HFFc6 (cell line): ENCODE measurements at regions not wholly inside any gene's neighbourhood (a gene's known extent, or its start where the extent isn't known, plus 50 kb on each side); places are given as distances from the start of the nearest gene placed in this dataset.

Experiments
- DNase-seq: peaks from one replicate; pipeline ENCODE4 v3.0.0-alpha.2; 2018
- H3K27ac Mint-ChIP-seq: 2 replicates; pipeline ENCODE4 v1.8.0; 2020; ENCODE audit warnings: mild to moderate bottlenecking, mixed read lengths
- H3K27me3 Mint-ChIP-seq: 2 replicates; pipeline ENCODE4 v1.8.0; 2021; ENCODE audit warnings: mild to moderate bottlenecking, moderate library complexity, mixed read lengths; ENCODE audit not compliant: insufficient read depth
- H3K36me3 Mint-ChIP-seq: 2 replicates; pipeline ENCODE4 v1.8.0; 2021; ENCODE audit warnings: low read depth, mixed read lengths
- H3K4me1 Mint-ChIP-seq: 2 replicates; pipeline ENCODE4 v1.8.0; 2020; ENCODE audit warnings: low read depth, mixed read lengths
- H3K4me3 Mint-ChIP-seq: 2 replicates; pipeline ENCODE4 v1.8.0; 2020; ENCODE audit warnings: mild to moderate bottlenecking, moderate library complexity, mixed read lengths
- H3K9me3 Mint-ChIP-seq: 2 replicates; pipeline ENCODE4 v1.8.0; 2020; ENCODE audit warnings: mild to moderate bottlenecking, mixed read lengths
- TF ChIP-seq, protein P1 (sequence below): fragments of 200-600 bp; sonication (generic); IDR thresholded peaks from 2 replicates; pipeline ENCODE4 v1.5.0; 2021; ENCODE audit warnings: antibody characterized with exemption, mild to moderate bottlenecking

DNA sequence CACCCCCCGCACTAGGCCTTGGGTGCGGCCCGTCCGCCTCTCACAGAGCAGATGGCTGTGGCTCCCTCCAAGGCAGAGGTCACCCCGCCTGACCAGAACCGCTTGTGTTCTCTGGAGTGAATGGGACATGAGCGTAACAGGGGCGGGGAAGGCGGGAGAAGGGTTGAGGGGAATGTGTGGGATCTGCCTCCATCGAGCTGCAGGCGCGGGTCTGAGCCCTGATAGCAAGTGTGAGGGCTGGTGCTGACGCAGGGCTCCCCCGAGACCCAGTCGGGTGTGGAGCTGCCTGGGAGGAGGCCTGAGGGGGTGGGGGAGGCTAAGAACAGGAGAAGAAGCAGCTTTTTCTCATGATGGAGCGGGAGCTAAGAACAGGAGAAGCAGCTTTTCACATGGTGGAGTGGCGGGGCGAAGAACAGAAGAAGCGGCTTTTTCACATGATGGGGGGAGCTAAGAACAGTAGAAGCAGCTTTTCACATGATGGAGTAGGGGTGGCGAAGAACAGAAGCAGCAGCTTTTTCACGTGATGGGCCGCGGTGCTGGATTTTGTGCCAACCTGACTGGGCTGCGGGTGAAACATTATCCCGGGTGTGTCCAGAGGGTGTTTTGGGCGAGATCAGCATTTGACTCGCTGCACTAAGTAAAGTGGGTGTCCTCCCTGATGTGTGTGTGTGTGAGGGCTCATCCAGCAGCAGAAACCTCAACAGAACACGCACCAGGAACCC, 169.3 kb downstream of the TTLL2 start:
- no peak overlapping the region for H3K4me3 Mint-ChIP-seq
- H3K36me3 Mint-ChIP-seq, result peaks cover 12% of the 10 kb centered on the region

DNA sequence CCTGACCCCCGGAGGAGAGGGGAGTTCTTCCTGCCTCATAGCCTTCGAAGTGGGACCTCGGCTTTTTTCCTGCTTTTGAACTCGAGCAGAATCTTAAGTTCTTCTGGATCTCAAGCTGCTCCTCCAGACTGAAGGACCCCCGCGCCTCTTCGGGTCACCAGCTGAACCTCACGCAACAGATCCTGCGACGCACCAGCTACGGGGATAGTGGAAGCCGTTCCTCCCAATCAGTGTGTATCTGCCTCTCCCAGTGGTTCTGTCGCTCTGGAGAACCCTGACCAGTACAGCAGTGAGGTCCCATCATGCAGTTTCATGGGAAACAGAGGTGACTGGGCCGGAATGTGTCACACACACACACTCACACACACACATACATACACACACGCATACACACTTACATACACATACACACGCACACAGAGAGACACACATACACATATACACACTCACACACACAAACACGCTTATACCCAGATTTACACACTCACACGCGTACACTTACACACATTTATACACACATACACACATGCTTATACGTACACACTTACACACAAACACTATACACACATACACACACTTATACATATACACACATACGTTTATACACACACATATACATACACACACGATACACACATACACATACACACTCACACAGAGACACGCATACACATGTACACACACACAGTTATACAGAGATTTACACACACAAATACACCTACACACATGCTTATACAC, 170.0 kb downstream of the TTLL2 start:
- DNase-seq, result no peak
- TF ChIP-seq, protein P1, sequence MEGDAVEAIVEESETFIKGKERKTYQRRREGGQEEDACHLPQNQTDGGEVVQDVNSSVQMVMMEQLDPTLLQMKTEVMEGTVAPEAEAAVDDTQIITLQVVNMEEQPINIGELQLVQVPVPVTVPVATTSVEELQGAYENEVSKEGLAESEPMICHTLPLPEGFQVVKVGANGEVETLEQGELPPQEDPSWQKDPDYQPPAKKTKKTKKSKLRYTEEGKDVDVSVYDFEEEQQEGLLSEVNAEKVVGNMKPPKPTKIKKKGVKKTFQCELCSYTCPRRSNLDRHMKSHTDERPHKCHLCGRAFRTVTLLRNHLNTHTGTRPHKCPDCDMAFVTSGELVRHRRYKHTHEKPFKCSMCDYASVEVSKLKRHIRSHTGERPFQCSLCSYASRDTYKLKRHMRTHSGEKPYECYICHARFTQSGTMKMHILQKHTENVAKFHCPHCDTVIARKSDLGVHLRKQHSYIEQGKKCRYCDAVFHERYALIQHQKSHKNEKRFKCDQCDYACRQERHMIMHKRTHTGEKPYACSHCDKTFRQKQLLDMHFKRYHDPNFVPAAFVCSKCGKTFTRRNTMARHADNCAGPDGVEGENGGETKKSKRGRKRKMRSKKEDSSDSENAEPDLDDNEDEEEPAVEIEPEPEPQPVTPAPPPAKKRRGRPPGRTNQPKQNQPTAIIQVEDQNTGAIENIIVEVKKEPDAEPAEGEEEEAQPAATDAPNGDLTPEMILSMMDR, result no peak
- peaks cover 54% of the 10 kb centered on the region for H3K9me3 Mint-ChIP-seq
- peaks cover 9% of the 10 kb centered on the region for H3K36me3 Mint-ChIP-seq
- H3K27me3 Mint-ChIP-seq, result peaks cover 4% of the 10 kb centered on the region; the same call in 1 of the 2 replicates
- no peaks in the 10 kb centered on the region for H3K4me1 Mint-ChIP-seq
- H3K27ac Mint-ChIP-seq, result no peak overlapping the region
- H3K4me3 Mint-ChIP-seq, result no peak overlapping the region

More for the DNA sequence above, 169.3 kb downstream of the TTLL2 start:
- no peak overlapping the region for H3K27ac Mint-ChIP-seq
- TF ChIP-seq, protein P1, result no peak
- peaks cover 51% of the 10 kb centered on the region for H3K9me3 Mint-ChIP-seq
- H3K27me3 Mint-ChIP-seq, result peaks cover 4% of the 10 kb centered on the region; the same call in 1 of the 2 replicates
- DNase-seq, result no peak
- H3K4me1 Mint-ChIP-seq, result no peaks in the 10 kb centered on the region

DNA sequence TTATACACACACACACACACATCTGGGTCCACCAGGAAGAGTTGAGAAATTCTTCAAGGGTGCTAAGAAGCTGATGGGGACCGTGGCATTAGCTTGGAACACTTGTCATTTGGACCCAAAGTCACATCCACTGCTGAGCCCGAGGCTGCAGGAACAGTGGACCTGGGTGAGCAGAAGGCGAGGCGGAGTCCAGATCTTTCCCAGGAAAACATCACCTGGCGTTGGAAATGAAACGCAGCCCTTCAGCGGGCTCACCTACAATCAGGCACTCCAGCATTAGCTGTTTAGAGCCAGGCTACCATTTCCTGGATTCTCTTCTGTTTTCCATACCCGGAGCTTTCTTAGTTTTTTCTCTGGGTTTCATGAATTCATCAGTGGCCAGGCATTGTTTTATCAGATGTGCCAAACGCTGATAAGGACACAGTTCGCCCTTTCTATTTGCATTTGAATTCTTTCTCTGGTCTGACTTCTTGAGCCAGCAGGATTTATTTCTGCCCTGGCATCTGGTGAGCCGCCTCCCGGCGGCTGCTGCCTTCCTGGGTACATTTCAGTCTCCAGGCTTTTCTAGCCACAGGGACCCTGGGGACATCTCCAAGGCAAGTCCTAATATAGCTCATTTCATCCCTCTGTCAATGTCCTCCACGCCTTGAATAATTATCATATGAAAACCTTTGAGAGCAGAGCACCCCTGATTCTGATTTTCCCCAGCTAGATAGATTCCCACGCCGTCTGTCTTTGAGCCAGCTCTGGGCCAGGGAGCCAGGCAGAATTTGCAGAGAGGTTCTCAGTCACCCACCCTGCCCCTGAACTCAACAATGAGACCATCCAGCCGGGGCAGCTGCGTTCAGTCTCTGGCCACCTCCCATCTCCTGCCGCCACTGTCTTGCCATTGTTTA, 170.9 kb downstream of the TTLL2 start:
- H3K4me1 Mint-ChIP-seq, result no peaks in the 10 kb centered on the region
- H3K4me3 Mint-ChIP-seq, result no peak overlapping the region
- peaks cover 4% of the 10 kb centered on the region; the same call in 1 of the 2 replicates for H3K27me3 Mint-ChIP-seq
- DNase-seq, result no peak
- TF ChIP-seq, protein P1, result no peak
- H3K36me3 Mint-ChIP-seq, result peaks cover 9% of the 10 kb centered on the region
- H3K9me3 Mint-ChIP-seq, result peaks cover 55% of the 10 kb centered on the region
- H3K27ac Mint-ChIP-seq, result no peak overlapping the region

DNA sequence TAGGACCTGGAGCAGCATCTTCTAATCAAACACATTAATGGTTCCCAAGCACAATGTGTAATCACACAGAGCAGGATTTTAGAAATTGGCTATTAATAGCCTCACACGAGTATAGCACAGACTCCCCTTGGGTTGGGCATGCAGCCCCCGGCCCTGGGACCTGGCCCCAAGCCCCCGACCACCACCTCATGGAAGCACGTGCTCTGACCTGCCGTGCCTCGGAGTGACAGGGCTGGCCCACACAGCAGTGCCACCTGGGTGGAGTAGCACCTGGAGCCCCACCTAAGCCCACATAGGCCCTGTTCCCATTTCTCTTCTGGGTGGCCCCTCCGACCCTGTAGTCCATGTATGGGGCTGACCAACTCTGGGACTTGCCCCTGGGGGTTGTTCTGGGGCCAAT, 171.8 kb downstream of the TTLL2 start:
- TF ChIP-seq, protein P1, result no peak
- Mint-ChIP-seq H3K4me3 (no peak overlapping the region), H3K36me3 (peaks cover 9% of the 10 kb centered on the region), H3K27ac (no peak overlapping the region), H3K27me3 (peaks cover 4% of the 10 kb centered on the region; the same call in 1 of the 2 replicates), H3K9me3 (peaks cover 51% of the 10 kb centered on the region), H3K4me1 (no peaks in the 10 kb centered on the region)
- no peak for DNase-seq

DNA sequence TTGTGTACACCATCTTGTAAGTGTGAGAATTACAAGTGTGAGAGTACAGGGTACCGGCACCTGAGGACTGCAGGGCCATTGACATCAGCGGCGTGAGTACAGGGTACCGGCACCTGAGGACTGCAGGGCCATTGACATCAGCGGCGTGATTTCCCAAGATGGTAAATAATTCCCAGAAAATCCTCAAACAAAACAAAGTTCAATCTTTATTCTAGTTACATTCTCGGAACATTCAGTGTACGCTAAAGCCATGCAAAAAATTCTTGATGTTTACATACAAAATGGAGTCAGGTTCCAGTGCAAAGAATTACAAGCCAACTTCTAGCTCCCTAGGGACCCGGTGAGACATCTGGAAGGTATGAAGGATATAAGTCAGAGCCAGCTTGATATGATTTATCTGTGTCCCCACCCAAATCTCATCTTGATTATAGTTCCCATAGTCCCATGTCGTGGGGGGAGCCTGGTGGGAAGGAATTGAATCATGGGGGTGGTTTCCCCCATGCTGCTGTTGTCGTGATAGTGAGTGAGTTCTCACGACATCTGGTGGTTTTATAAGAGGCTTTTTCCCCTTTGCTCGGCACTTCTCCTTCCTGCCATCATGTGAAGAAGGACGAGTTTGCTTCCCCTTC, 172.7 kb downstream of the TTLL2 start:
- peaks cover 54% of the 10 kb centered on the region for H3K9me3 Mint-ChIP-seq
- TF ChIP-seq, protein P1, result no peak
- peaks cover 4% of the 10 kb centered on the region; the same call in 1 of the 2 replicates for H3K27me3 Mint-ChIP-seq
- DNase-seq, result no peak
- peaks cover 9% of the 10 kb centered on the region for H3K36me3 Mint-ChIP-seq
- H3K27ac Mint-ChIP-seq, result no peak overlapping the region
- H3K4me1 Mint-ChIP-seq, result no peaks in the 10 kb centered on the region
- H3K4me3 Mint-ChIP-seq, result no peak overlapping the region
